Fibroblast of lung (primary cell): ENCODE measurements at regions not wholly inside any gene's neighbourhood (a gene's known extent, or its start where the extent isn't known, plus 50 kb on each side); places are given as distances from the start of the nearest gene placed in this dataset.

Source experiments
- DNase-seq, 2 donors: peaks; one replicate each; pipeline versions ENCODE4 v3.0.0 to v3.0.0-alpha.2; 2010; ENCODE audit warnings: low read depth in 2 of 2
- H2AFZ ChIP-seq: 2 replicates; pipeline ENCODE4 v1.5.1; 2012; ENCODE audit warnings: low read length, control low read depth, inconsistent platforms
- H3K27ac ChIP-seq: 2 replicates; pipeline ENCODE4 v1.5.1; 2011; ENCODE audit warnings: low read length, control low read depth; ENCODE audit not compliant: insufficient read depth
- H3K27me3 ChIP-seq: 2 replicates; pipeline ENCODE4 v1.5.1; 2011; ENCODE audit warnings: mild to moderate bottlenecking, low read length; ENCODE audit not compliant: control insufficient read depth, insufficient read depth
- H3K36me3 ChIP-seq: 2 replicates; pipeline ENCODE4 v1.5.1; 2011; ENCODE audit warnings: low read length; ENCODE audit not compliant: control insufficient read depth, insufficient read depth
- H3K4me1 ChIP-seq: 2 replicates; pipeline ENCODE4 v1.5.1; 2011; ENCODE audit warnings: low read length; ENCODE audit not compliant: control insufficient read depth, insufficient read depth; ENCODE audit errors: extremely low read depth
- H3K4me2 ChIP-seq: 2 replicates; pipeline ENCODE4 v1.5.1; 2011; ENCODE audit warnings: low read length, control low read depth; ENCODE audit not compliant: insufficient read depth; ENCODE audit errors: extremely low read depth
- H3K4me3 ChIP-seq, 4 experiments: fragments of 200-600 bp in 1 of 4; sonication (generic) in 1 of 4; replicated peaks in 1 of 4; 2 replicates each; pipeline ENCODE4 v1.5.1; 2011 to 2016; ENCODE audit warnings: low read length in 4 of 4, low read depth in 3 of 4, mild to moderate bottlenecking in 3 of 4, control low read depth in 2 of 4, inconsistent platforms in 1 of 4, mixed read lengths in 1 of 4; ENCODE audit not compliant: insufficient read depth in 1 of 4; ENCODE audit errors: control extremely low read depth in 1 of 4
- H3K79me2 ChIP-seq: 2 replicates; pipeline ENCODE4 v1.5.1; 2012; ENCODE audit warnings: mild to moderate bottlenecking, low read length, inconsistent platforms; ENCODE audit not compliant: control insufficient read depth, insufficient read depth
- H3K9ac ChIP-seq: 2 replicates; pipeline ENCODE4 v1.5.1; 2011; ENCODE audit warnings: mild to moderate bottlenecking, low read length, control low read depth; ENCODE audit not compliant: insufficient read depth
- H3K9me3 ChIP-seq: 2 replicates; pipeline ENCODE4 v1.5.1; 2012; ENCODE audit warnings: low read depth, low read length; ENCODE audit not compliant: control insufficient read depth, insufficient read depth
- H4K20me1 ChIP-seq: 2 replicates; pipeline ENCODE4 v1.5.1; 2011; ENCODE audit warnings: low read length; ENCODE audit not compliant: control insufficient read depth, insufficient read depth; ENCODE audit errors: extremely low read depth
- CTCF ChIP-seq, 2 donors: IDR thresholded peaks in 1 of 2; conservative IDR thresholded peaks in 1 of 2; 1 replicate in 1 of 2; 2 replicates in 1 of 2; pipeline ENCODE4 v1.5.1; 2011 to 2012; ENCODE audit warnings: low read length in 2 of 2, control low read depth in 1 of 2, inconsistent platforms in 1 of 2, low read depth in 1 of 2, mild to moderate bottlenecking in 1 of 2
- EZH2 ChIP-seq: IDR thresholded peaks from 2 replicates; pipeline ENCODE4 v1.5.1; 2012; ENCODE audit warnings: low read length, control low read depth, mild to moderate bottlenecking; ENCODE audit errors: missing control alignments

GRCh38 chr1:29385966-29386365 is 149.6 kb downstream of the PTPRU start:
- TF ChIP-seq EZH2 (no peak), CTCF (conservative IDR thresholded peaks at IDR 0.05 in 1 of 2, IDR thresholded peaks at IDR 0.05 in 1 of 2; ENCODE audit: low read depth in 1 of 2, low read length in 2 of 2) (no peak)
- Histone ChIP-seq H3K9ac (no peak overlapping the region), H3K79me2 (no peaks in the 10 kb centered on the region), H2AFZ (no peak overlapping the region), H3K9me3 (no peaks in the 10 kb centered on the region), H3K36me3 (no peaks in the 10 kb centered on the region), H4K20me1 (no peaks in the 10 kb centered on the region), H3K4me3 (no peak overlapping the region), H3K27me3 (no peaks in the 10 kb centered on the region), H3K4me1 (no peaks in the 10 kb centered on the region), H3K27ac (no peak overlapping the region), H3K4me2 (no peak overlapping the region)
- DNase-seq, result peak in 1 of 2 donors; percentile 85

GRCh38 chr1:29384496-29385015 is 148.2 kb downstream of the PTPRU start:
- no peaks in the 10 kb centered on the region for H3K4me1 ChIP-seq
- no peak overlapping the region for H3K27ac ChIP-seq
- H3K27me3 ChIP-seq, result no peaks in the 10 kb centered on the region
- no peak overlapping the region for H3K4me2 ChIP-seq
- H3K9ac ChIP-seq, result no peak overlapping the region
- no peaks in the 10 kb centered on the region for H4K20me1 ChIP-seq
- no peak overlapping the region for H2AFZ ChIP-seq
- DNase-seq, result no peak
- no peaks in the 10 kb centered on the region for H3K79me2 ChIP-seq
- TF ChIP-seq CTCF (conservative IDR thresholded peaks at IDR 0.05 in 1 of 2, IDR thresholded peaks at IDR 0.05 in 1 of 2; ENCODE audit: low read depth in 1 of 2, low read length in 2 of 2) (no peak), EZH2 (no peak)
- no peaks in the 10 kb centered on the region for H3K36me3 ChIP-seq
- no peaks in the 10 kb centered on the region for H3K9me3 ChIP-seq
- H3K4me3 ChIP-seq, result no peak overlapping the region

- H3K27me3 ChIP-seq, result no peaks in the 10 kb centered on the region
- H3K4me1 ChIP-seq, result no peaks in the 10 kb centered on the region
- no peaks in the 10 kb centered on the region for H3K9me3 ChIP-seq
- peak; percentile 52 to 60 for DNase-seq
- TF ChIP-seq EZH2 (no peak), CTCF (conservative IDR thresholded peaks at IDR 0.05 in 1 of 2, IDR thresholded peaks at IDR 0.05 in 1 of 2; ENCODE audit: low read depth in 1 of 2, low read length in 2 of 2) (no peak)
- H2AFZ ChIP-seq, result no peak overlapping the region
- H4K20me1 ChIP-seq, result no peaks in the 10 kb centered on the region
- no peak overlapping the region for H3K4me3 ChIP-seq
- H3K4me2 ChIP-seq, result no peak overlapping the region
- no peaks in the 10 kb centered on the region for H3K79me2 ChIP-seq
- H3K27ac ChIP-seq, result no peak overlapping the region
- no peaks in the 10 kb centered on the region for H3K36me3 ChIP-seq
- no peak overlapping the region for H3K9ac ChIP-seq
Observed at GRCh38 chr1:29383746-29384371, 147.5 kb downstream of the PTPRU start.
